SK-N-SH (cell line): ENCODE measurements at regions not wholly inside any gene's neighbourhood (a gene's known extent, or its start where the extent isn't known, plus 50 kb on each side); places are given as distances from the start of the nearest gene placed in this dataset.

Experiments
- CHD2 ChIP-seq: fragments of 150-350 bp; IDR thresholded peaks from 2 replicates; pipeline ENCODE4 v1.6.1; 2018; ENCODE audit warnings: low read length; ENCODE audit not compliant: partially characterized antibody
- CTCF ChIP-seq: fragments of 200-600 bp; sonication (generic); IDR thresholded peaks from 2 replicates; pipeline ENCODE4 v1.6.1; 2017; ENCODE audit warnings: antibody characterized with exemption, mild to moderate bottlenecking, moderate library complexity
- GABPA ChIP-seq: IDR thresholded peaks from 2 replicates; pipeline ENCODE4 v1.4.0; 2012; ENCODE audit warnings: low read depth, mild to moderate bottlenecking
- MAX ChIP-seq: IDR thresholded peaks from 2 replicates; pipeline ENCODE4 v1.4.0; 2012; ENCODE audit warnings: low read depth
- POLR2AphosphoS5 ChIP-seq: IDR thresholded peaks from 2 replicates; pipeline ENCODE4 v1.6.1; 2012; ENCODE audit warnings: low read depth, low read length
- SMC3 ChIP-seq: IDR thresholded peaks from 2 replicates; pipeline ENCODE4 v1.6.1; 2012; ENCODE audit warnings: low read depth, low read length, improper control_type of control experiment
- TAF1 ChIP-seq: IDR thresholded peaks from 2 replicates; pipeline ENCODE4 v1.6.1; 2012; ENCODE audit warnings: low read depth, mild to moderate bottlenecking, low read length, moderate library complexity, borderline replicate concordance
- ZBTB33 ChIP-seq: IDR thresholded peaks from 2 replicates; pipeline ENCODE4 v1.4.0; 2012; ENCODE audit warnings: low read depth, borderline replicate concordance

- no peak for TF ChIP-seq TAF1
- TF ChIP-seq CTCF: no peak
- no peak for TF ChIP-seq ZBTB33
- no peak for TF ChIP-seq MAX
- TF ChIP-seq SMC3: no peak
- TF ChIP-seq CHD2: no peak
- TF ChIP-seq GABPA: no peak
- TF ChIP-seq POLR2AphosphoS5: no peak
Observed at GRCh38 chr4:99722725-99723124, 65.1 kb upstream of the C4orf54 start.
